ENCODE measurements at regions not wholly inside any gene's neighbourhood (a gene's known extent, or its start where the extent isn't known, plus 50 kb on each side); places are given as distances from the start of the nearest gene placed in this dataset.

- TF ChIP-seq, protein P1, sequence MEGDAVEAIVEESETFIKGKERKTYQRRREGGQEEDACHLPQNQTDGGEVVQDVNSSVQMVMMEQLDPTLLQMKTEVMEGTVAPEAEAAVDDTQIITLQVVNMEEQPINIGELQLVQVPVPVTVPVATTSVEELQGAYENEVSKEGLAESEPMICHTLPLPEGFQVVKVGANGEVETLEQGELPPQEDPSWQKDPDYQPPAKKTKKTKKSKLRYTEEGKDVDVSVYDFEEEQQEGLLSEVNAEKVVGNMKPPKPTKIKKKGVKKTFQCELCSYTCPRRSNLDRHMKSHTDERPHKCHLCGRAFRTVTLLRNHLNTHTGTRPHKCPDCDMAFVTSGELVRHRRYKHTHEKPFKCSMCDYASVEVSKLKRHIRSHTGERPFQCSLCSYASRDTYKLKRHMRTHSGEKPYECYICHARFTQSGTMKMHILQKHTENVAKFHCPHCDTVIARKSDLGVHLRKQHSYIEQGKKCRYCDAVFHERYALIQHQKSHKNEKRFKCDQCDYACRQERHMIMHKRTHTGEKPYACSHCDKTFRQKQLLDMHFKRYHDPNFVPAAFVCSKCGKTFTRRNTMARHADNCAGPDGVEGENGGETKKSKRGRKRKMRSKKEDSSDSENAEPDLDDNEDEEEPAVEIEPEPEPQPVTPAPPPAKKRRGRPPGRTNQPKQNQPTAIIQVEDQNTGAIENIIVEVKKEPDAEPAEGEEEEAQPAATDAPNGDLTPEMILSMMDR (IDR thresholded peaks at IDR 0.05; ENCODE audit: low read depth, low read length): no peak
- DNase-seq (ENCODE audit: low read depth in 1 of 2, low spot score in 1 of 2): no peak
- Histone ChIP-seq H3K4me3 (no peak overlapping the region), H3K4me1 (ENCODE audit: low read depth) (no peaks in the 10 kb centered on the region), H3K27me3 (no peaks in the 10 kb centered on the region), H3K27ac (no peak overlapping the region), H3K36me3 (no peaks in the 10 kb centered on the region), H3K9me3 (ENCODE audit: low read depth) (no peaks in the 10 kb centered on the region)
Observed at GRCh38 chr12:16901946-16902345, 296.0 kb upstream of the LMO3 start.

DNA sequence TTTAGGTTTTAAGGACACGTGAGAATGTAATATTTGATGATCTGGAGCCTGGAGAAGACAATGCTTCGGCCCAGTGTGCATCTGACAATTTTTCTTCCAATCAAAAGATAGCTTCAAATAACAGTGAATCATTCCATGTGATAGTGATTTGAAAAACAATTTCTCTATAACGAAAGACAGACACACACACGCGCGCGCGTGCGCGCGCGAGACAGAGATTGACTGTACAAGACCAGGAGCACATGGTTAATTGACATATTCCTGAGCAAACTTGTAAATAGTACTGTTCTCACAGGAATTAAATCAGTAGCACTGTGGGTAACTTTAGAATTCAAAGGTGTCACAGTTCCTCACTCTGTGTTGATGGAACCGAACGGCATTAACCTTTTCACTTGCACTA lies 287.5 kb upstream of the LMO3 start:
- TF ChIP-seq, protein P1 (IDR thresholded peaks at IDR 0.05; ENCODE audit: low read depth, low read length): no peak
- Histone ChIP-seq H3K27me3 (no peaks in the 10 kb centered on the region), H3K9me3 (ENCODE audit: low read depth) (no peaks in the 10 kb centered on the region), H3K27ac (no peak overlapping the region), H3K4me1 (ENCODE audit: low read depth) (no peaks in the 10 kb centered on the region), H3K36me3 (no peaks in the 10 kb centered on the region), H3K4me3 (no peak overlapping the region)
- no peak for DNase-seq (ENCODE audit: low read depth in 1 of 2, low spot score in 1 of 2)

DNA sequence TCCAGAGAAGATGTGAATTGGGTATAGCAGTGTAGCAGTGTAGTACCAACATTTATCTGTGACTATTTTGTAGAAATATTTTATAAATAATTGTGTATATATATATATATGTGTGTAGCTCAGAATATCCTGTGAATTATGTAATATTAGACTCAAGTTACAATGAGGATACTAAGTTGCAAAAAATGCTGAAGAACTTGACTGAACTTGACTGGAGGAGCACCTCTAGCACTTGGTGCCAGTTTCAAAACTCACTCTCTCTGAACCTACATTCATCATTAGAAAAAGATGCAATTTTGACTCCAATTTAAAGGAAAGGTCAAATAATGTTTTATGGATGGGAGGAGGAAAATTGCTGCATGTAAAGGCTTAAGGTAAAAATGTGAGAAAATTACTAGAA lies 285.7 kb upstream of the LMO3 start:
- TF ChIP-seq, protein P1 (IDR thresholded peaks at IDR 0.05; ENCODE audit: low read depth, low read length): no peak
- Histone ChIP-seq H3K27me3 (no peaks in the 10 kb centered on the region), H3K4me1 (ENCODE audit: low read depth) (no peaks in the 10 kb centered on the region), H3K4me3 (no peak overlapping the region), H3K36me3 (no peaks in the 10 kb centered on the region), H3K27ac (no peak overlapping the region), H3K9me3 (ENCODE audit: low read depth) (no peaks in the 10 kb centered on the region)
- DNase-seq (ENCODE audit: low read depth in 1 of 2, low spot score in 1 of 2): no peak

DNA sequence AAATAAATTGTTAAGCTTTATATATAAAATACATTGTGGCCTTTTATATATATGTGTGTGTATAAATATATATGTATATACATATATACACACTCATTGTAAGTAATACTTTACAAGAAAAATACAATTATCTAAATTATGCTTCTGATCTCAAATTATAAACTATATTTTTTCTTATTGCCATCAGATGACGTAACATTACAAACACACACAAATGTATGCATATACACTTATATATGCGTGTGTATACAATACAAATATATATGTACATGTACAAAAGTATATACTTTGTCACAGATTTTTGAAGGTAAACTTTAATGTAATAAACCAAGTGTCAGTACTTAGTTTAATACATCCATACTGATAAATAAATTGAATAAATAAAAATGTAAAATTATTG lies 278.9 kb upstream of the LMO3 start:
- Histone ChIP-seq H3K27ac (no peak overlapping the region), H3K9me3 (ENCODE audit: low read depth) (no peaks in the 10 kb centered on the region), H3K27me3 (no peaks in the 10 kb centered on the region), H3K36me3 (no peaks in the 10 kb centered on the region), H3K4me1 (ENCODE audit: low read depth) (no peaks in the 10 kb centered on the region), H3K4me3 (no peak overlapping the region)
- no peak for DNase-seq (ENCODE audit: low read depth in 1 of 2, low spot score in 1 of 2)
- TF ChIP-seq, protein P1 (IDR thresholded peaks at IDR 0.05; ENCODE audit: low read depth, low read length): no peak

- no peak for DNase-seq (ENCODE audit: low read depth in 1 of 2, low spot score in 1 of 2)
- no peaks in the 10 kb centered on the region for H3K4me1 ChIP-seq (ENCODE audit: low read depth)
- H3K27ac ChIP-seq: no peak overlapping the region
- H3K9me3 ChIP-seq (ENCODE audit: low read depth): no peaks in the 10 kb centered on the region
- no peaks in the 10 kb centered on the region for H3K27me3 ChIP-seq
- H3K4me3 ChIP-seq: no peak overlapping the region
- H3K36me3 ChIP-seq: no peaks in the 10 kb centered on the region
- TF ChIP-seq, protein P1 (IDR thresholded peaks at IDR 0.05; ENCODE audit: low read depth, low read length): no peak
Observed at GRCh38 chr12:16884056-16884455, 278.1 kb upstream of the LMO3 start.

DNA sequence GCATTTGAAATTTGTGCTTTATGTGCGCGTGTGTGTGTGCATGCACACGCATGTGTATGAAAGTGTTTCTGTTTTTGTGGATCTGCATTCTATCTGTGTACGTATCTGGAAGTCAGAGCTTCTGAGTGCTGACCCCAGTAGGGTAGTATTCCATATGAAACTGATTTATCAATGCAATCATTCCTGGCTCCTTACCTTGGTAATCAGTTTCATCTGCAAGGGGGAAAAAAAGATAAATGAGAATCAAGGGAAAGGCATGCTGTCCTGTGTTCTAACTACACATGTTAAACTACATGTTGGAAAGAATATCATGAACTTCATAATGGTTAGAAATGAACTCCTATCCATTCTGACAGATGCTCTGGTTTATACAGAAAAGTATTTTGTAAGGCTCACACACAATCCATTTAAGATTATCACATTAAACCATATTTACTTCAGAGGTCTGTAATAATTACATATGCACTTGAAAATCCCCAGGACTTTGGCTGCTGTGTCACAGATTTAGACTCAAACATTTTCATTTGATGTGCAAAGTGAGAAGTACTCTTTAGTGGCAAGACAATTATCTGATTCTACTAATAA lies 276.1 kb upstream of the LMO3 start:
- DNase-seq (ENCODE audit: low read depth in 1 of 2, low spot score in 1 of 2): no peak
- no peaks in the 10 kb centered on the region for H3K4me1 ChIP-seq (ENCODE audit: low read depth)
- H3K27ac ChIP-seq: no peak overlapping the region
- no peaks in the 10 kb centered on the region for H3K36me3 ChIP-seq
- TF ChIP-seq, protein P1 (IDR thresholded peaks at IDR 0.05; ENCODE audit: low read depth, low read length): no peak
- no peaks in the 10 kb centered on the region for H3K27me3 ChIP-seq
- H3K4me3 ChIP-seq: no peak overlapping the region
- no peaks in the 10 kb centered on the region for H3K9me3 ChIP-seq (ENCODE audit: low read depth)

Measured in cardiac muscle cell (in vitro differentiated cells and primary cell).